BE2C (cell line): ENCODE measurements at regions not wholly inside any gene's neighbourhood (a gene's known extent, or its start where the extent isn't known, plus 50 kb on each side); places are given as distances from the start of the nearest gene placed in this dataset.

Experiments
- DNase-seq: peaks from one replicate; pipeline ENCODE4 v3.0.0-alpha.2; 2020
- H3K27me3 ChIP-seq: fragments of 250-450 bp; sonication (Bioruptor Pico); 2 replicates; pipeline ENCODE4 v1.5.1; 2020; ENCODE audit warnings: mild to moderate bottlenecking
- H3K36me3 ChIP-seq: fragments of 250-450 bp; sonication (Bioruptor Pico); 2 replicates; pipeline ENCODE4 v1.5.1; 2020; ENCODE audit warnings: mild to moderate bottlenecking
- H3K4me1 ChIP-seq: fragments of 250-450 bp; sonication (Bioruptor Pico); 2 replicates; pipeline ENCODE4 v1.5.1; 2020
- H3K4me3 ChIP-seq: 2 replicates; pipeline ENCODE4 v1.5.1; 2011; ENCODE audit warnings: low read depth, low read length
- H3K9me3 ChIP-seq: fragments of 250-450 bp; sonication (Bioruptor Pico); 2 replicates; pipeline ENCODE4 v1.5.1; 2020
- TF ChIP-seq, protein P1 (sequence below): IDR thresholded peaks from 2 replicates; pipeline ENCODE4 v1.5.1; 2012; ENCODE audit warnings: mild to moderate bottlenecking, low read depth, low read length

DNA sequence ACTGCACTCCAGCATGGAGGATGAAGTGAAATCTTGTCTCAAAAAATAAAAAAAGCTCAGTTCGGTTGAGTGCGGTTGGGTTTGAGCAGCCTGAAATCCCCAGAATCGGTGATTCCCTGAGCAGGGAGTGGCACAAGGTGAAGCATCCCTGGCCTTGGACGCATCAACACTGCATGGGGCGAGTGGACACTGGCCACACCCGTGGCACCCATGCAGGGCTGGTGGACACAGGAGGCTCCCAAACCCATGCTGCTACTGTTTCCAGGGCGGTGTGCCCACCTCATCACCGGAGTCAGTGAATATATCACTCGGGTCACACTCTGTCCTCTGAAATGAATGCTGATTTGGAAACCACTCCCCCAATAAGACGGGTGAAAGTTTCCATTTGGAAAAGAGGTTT lies 53.4 kb upstream of the ACTRT2 start:
- no peak for DNase-seq
- TF ChIP-seq, protein P1, sequence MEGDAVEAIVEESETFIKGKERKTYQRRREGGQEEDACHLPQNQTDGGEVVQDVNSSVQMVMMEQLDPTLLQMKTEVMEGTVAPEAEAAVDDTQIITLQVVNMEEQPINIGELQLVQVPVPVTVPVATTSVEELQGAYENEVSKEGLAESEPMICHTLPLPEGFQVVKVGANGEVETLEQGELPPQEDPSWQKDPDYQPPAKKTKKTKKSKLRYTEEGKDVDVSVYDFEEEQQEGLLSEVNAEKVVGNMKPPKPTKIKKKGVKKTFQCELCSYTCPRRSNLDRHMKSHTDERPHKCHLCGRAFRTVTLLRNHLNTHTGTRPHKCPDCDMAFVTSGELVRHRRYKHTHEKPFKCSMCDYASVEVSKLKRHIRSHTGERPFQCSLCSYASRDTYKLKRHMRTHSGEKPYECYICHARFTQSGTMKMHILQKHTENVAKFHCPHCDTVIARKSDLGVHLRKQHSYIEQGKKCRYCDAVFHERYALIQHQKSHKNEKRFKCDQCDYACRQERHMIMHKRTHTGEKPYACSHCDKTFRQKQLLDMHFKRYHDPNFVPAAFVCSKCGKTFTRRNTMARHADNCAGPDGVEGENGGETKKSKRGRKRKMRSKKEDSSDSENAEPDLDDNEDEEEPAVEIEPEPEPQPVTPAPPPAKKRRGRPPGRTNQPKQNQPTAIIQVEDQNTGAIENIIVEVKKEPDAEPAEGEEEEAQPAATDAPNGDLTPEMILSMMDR = no peak
- peaks cover 8% of the 10 kb centered on the region for H3K27me3 ChIP-seq
- no peaks in the 10 kb centered on the region for H3K4me1 ChIP-seq
- H3K4me3 ChIP-seq = no peak overlapping the region
- no peaks in the 10 kb centered on the region for H3K36me3 ChIP-seq
- no peaks in the 10 kb centered on the region for H3K9me3 ChIP-seq

DNA sequence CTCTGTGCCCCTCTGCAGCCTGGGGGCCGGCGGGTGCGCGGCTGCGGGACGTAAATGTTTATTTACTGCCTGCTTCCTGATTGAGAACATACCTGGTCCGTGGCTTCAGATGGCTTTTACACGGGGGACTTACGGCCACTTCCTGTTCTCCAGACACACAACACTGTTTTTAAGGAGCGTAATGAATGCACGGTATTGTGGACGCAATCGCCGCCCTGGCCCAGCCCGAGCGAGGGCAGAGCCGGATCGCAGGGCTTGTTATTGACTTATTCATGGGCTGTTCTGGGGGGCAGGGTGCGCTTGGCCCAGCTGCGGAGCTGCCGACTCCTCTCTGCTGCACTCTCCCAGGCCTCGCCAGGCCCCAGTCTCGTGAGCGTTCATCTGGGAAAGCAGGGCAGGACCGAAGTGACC lies 52.8 kb upstream of the ACTRT2 start:
- no peak overlapping the region for H3K4me3 ChIP-seq
- TF ChIP-seq, protein P1 = no peak
- H3K4me1 ChIP-seq = no peaks in the 10 kb centered on the region
- DNase-seq = no peak
- H3K9me3 ChIP-seq = no peaks in the 10 kb centered on the region
- H3K36me3 ChIP-seq = no peaks in the 10 kb centered on the region
- H3K27me3 ChIP-seq = peaks cover 8% of the 10 kb centered on the region

DNA sequence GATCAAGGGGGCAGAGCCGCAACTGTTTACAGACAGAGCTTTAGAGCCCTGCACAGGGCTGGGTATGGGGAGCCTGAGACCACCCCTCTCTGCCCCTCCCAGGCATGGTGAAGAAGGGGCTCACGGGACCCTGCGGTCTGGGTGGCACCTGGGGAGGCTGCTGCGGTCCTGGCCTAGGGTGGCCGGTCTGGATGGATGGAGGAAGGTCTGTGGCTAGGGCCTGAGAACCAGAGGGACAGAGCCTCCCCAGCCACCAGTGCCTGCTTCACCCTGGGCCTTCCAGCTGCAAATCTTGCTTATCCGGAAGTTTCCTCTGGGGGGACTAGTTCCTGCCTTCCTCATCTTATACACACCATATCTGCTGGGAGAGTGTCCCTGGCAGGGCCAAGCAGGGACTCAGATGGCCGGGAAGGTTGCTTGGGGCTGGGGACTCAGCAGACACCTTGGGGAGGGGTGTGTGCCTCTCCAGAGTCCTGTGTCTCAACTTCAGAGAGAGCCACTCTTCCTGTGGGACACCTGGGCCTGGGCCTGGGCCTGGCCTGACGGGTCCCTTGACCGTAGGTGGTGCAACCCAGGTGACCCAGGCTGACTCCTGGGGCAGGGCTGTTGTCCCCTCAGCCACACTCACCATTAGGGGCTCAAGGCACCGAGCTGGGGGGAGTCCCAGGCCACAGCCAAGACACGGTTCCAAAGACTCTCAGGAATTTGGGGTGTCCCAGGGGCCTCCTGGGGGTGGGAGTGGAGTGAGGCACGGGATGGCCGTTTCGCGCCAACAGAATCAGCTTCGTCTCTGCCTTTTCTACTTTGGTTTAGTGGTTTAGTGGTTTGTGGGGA lies 52.0 kb upstream of the ACTRT2 start:
- Histone ChIP-seq H3K4me3 (no peak overlapping the region), H3K36me3 (no peaks in the 10 kb centered on the region), H3K9me3 (no peaks in the 10 kb centered on the region), H3K27me3 (peaks cover 8% of the 10 kb centered on the region), H3K4me1 (no peaks in the 10 kb centered on the region)
- TF ChIP-seq, protein P1 = no peak
- no peak for DNase-seq

DNA sequence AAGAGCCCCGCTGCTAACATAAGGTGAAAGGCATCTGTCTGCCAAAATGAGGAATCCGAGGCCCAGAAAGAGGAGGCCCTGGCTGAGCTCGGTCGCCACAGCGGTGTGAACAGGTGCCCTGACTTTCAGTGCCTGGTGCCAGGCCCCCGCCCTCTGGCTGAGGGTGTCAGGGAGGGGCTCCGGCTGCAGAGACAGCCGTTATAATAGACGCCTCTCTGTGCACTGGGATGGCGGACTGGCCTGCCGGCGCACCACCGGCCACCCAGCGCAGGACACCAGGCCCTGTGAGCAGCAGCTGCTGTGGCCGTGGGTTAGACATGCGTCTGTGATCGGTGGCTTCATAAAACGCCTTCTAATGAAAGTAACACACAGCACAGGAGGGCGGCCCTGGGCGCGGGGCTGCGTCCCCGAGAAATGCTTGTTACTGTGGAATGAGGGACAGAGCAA lies 51.4 kb upstream of the ACTRT2 start:
- no peaks in the 10 kb centered on the region for H3K4me1 ChIP-seq
- H3K27me3 ChIP-seq = peaks cover 8% of the 10 kb centered on the region
- TF ChIP-seq, protein P1 = no peak
- no peak for DNase-seq
- no peak overlapping the region for H3K4me3 ChIP-seq
- H3K36me3 ChIP-seq = no peaks in the 10 kb centered on the region
- no peaks in the 10 kb centered on the region for H3K9me3 ChIP-seq

DNA sequence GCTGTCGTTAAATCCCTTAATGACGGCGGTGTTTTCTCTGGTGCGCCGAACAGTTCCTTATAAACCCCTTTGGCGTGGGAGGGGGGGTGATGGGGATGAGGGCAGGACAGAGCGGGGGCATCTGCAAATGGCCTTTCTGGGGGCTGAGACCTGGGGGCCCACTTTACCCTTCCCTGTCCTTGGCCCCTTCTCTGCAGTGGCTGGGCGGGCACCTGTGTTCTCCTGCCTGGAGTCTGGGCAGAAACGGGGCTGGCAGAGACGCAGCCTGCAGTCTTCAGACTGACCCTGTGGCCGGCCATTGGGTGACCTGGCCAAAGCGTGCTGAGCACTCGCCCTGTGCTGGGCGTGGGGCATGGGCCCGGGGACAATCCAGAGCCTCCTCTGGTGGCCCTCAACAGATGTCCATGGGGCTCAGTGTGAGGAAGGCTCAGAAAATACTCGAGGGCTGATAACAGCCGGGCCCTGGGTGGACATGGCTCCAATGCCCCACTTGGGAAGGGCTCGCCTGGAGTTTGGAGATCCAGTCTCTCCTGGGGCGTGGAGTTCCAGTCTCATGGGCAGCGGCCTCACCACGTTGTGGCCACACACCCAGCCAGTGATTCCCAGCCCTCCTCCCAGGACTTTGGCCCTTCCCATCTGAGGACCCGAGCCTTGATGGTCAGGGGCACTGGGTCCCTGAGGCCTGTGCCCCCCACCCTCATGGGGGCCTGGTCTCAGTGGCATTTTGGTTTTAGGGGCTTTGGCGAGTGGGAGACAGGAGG lies 50.8 kb upstream of the ACTRT2 start:
- DNase-seq = no peak
- no peaks in the 10 kb centered on the region for H3K9me3 ChIP-seq

More for the DNA sequence above, 50.8 kb upstream of the ACTRT2 start:
- Histone ChIP-seq H3K4me1 (no peaks in the 10 kb centered on the region), H3K36me3 (no peaks in the 10 kb centered on the region), H3K27me3 (peaks cover 8% of the 10 kb centered on the region), H3K4me3 (no peak overlapping the region)
- TF ChIP-seq, protein P1 = no peak
